Glomerular endothelial cell (primary cell): ENCODE measurements at regions not wholly inside any gene's neighbourhood (a gene's known extent, or its start where the extent isn't known, plus 50 kb on each side); places are given as distances from the start of the nearest gene placed in this dataset.

ENCODE experiments used
- DNase-seq: peaks from one replicate; pipeline ENCODE4 v3.0.0-alpha.2; 2011; ENCODE audit warnings: low read depth, low spot score; ENCODE audit errors: extremely low read depth

- DNase-seq = no peak
These were observed 337.0 kb upstream of the NCAM2 start for GRCh38 chr21:20661246-20661645.

GRCh38 chr21:20661745-20662422 is 336.3 kb upstream of the NCAM2 start:
- DNase-seq = no peak

- DNase-seq = no peak
These were observed 335.7 kb upstream of the NCAM2 start for GRCh38 chr21:20662514-20662913.

GRCh38 chr21:20667931-20668330 is 330.3 kb upstream of the NCAM2 start:
- no peak for DNase-seq

GRCh38 chr21:20685475-20685874 is 312.7 kb upstream of the NCAM2 start:
- no peak for DNase-seq

GRCh38 chr21:20698585-20698984 is 299.6 kb upstream of the NCAM2 start:
- DNase-seq = no peak

GRCh38 chr21:20701235-20701634 is 297.0 kb upstream of the NCAM2 start:
- DNase-seq = no peak

GRCh38 chr21:20703112-20703767 is 295.0 kb upstream of the NCAM2 start:
- DNase-seq = no peak

GRCh38 chr21:20720623-20721022 is 277.6 kb upstream of the NCAM2 start:
- no peak for DNase-seq

GRCh38 chr21:20721151-20721550 is 277.1 kb upstream of the NCAM2 start:
- no peak for DNase-seq

- DNase-seq = no peak
These were observed 269.5 kb upstream of the NCAM2 start for GRCh38 chr21:20728691-20729090.

- DNase-seq = no peak
These were observed 268.8 kb upstream of the NCAM2 start for GRCh38 chr21:20729376-20729775.

GRCh38 chr21:20730441-20730840 is 267.8 kb upstream of the NCAM2 start:
- no peak for DNase-seq

GRCh38 chr21:20735257-20735656 is 263.0 kb upstream of the NCAM2 start:
- no peak for DNase-seq

- no peak for DNase-seq
These were observed 260.8 kb upstream of the NCAM2 start for GRCh38 chr21:20737227-20737913.

- DNase-seq = no peak
These were observed 258.8 kb upstream of the NCAM2 start for GRCh38 chr21:20739421-20739820.

GRCh38 chr21:20741445-20741844 is 256.8 kb upstream of the NCAM2 start:
- no peak for DNase-seq

GRCh38 chr21:20760221-20760620 is 238.0 kb upstream of the NCAM2 start:
- DNase-seq = no peak

- no peak for DNase-seq
These were observed 223.5 kb upstream of the NCAM2 start for GRCh38 chr21:20774737-20775136.

- no peak for DNase-seq
These were observed 218.9 kb upstream of the NCAM2 start for GRCh38 chr21:20779321-20779720.

GRCh38 chr21:20783611-20784010 is 214.6 kb upstream of the NCAM2 start:
- no peak for DNase-seq
